Nephron progenitor cell (in vitro differentiated cells): ENCODE measurements at regions not wholly inside any gene's neighbourhood (a gene's known extent, or its start where the extent isn't known, plus 50 kb on each side); places are given as distances from the start of the nearest gene placed in this dataset.
"Not testable (repeated sequence)": the region's sequence is repeated elsewhere in the genome, so short reads cannot be mapped to it uniquely, and the experiment has no call there.

ENCODE experiments used
- DNase-seq: peaks from one replicate; pipeline ENCODE4 v3.0.0; 2021
- H3K27ac Mint-ChIP-seq: 2 replicates; pipeline ENCODE4 v1.8.0; 2021; ENCODE audit warnings: mild to moderate bottlenecking, moderate library complexity, mixed read lengths
- H3K27me3 Mint-ChIP-seq: 2 replicates; pipeline ENCODE4 v1.8.0; 2021; ENCODE audit warnings: mild to moderate bottlenecking, low read depth, mixed read lengths; ENCODE audit not compliant: poor library complexity
- H3K36me3 Mint-ChIP-seq: 2 replicates; pipeline ENCODE4 v1.8.0; 2021; ENCODE audit warnings: low read depth, mixed read lengths
- H3K4me1 Mint-ChIP-seq: 2 replicates; pipeline ENCODE4 v1.8.0; 2021; ENCODE audit warnings: mixed read lengths
- H3K4me3 Mint-ChIP-seq: 2 replicates; pipeline ENCODE4 v1.8.0; 2021; ENCODE audit warnings: mild to moderate bottlenecking, moderate library complexity, mixed read lengths
- H3K9me3 Mint-ChIP-seq: 2 replicates; pipeline ENCODE4 v1.8.0; 2021; ENCODE audit warnings: mild to moderate bottlenecking, moderate library complexity, mixed read lengths
- CTCF ChIP-seq: fragments of 200-600 bp; sonication (generic); IDR thresholded peaks from 2 replicates; pipeline ENCODE4 v1.5.0; 2021; ENCODE audit warnings: antibody characterized with exemption

- DNase-seq, result no peak
- Mint-ChIP-seq H3K9me3 (peaks cover 12% of the 10 kb centered on the region), H3K36me3 (peaks cover 11% of the 10 kb centered on the region), H3K27ac (no peak overlapping the region), H3K27me3 (no peaks in the 10 kb centered on the region), H3K4me1 (no peaks in the 10 kb centered on the region), H3K4me3 (no peak overlapping the region)
- TF ChIP-seq CTCF, result no peak
These were observed 72.7 kb upstream of the FAM174B start for GRCh38 chr15:92728266-92728665.

DNA sequence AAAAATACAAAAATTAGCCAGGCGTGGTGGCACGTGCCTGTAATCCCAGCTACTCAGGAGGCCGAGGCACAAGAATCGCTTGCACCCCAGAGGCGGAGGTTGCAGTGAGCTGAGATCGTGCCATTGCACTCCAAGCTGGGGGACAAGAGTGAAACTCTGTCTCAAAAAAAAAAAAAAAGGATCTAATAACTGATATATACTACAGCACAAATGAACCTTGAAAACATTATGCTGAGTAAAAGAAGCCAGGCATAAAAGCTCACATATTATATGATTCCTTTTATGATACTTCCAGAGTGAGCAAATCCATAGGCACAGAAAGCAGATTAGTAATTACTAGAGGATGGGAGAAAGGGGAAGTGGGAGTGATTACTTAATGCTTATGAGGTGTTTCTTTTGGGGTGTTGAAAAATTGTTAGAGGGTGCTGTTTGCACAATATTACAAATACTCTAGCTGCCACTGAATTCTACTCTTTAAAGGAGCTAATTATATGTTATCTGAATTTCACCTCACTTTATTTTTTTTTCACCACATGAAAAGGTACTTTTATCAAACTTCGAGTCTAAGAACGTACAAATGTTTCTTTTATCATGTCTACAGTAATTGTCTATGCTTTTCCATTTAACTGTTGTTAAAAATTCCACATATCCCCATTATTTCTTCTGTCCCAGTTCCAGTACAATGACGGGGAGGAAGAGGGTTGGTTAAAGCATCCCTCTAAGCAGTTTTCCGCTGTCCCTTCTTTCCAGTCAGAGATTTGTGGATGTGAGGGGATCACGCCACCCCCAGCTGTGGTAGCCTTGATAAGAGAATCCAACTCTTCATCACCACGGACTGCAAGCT, 77.7 kb upstream of the FAM174B start:
- Mint-ChIP-seq H3K27ac (no peak overlapping the region), H3K4me3 (peak overlapping the region; percentile 82), H3K27me3 (peaks cover 10% of the 10 kb centered on the region), H3K36me3 (peaks cover 4% of the 10 kb centered on the region), H3K9me3 (peaks cover 3% of the 10 kb centered on the region), H3K4me1 (peaks cover 5% of the 10 kb centered on the region)
- TF ChIP-seq CTCF, result no peak
- DNase-seq, result no peak

DNA sequence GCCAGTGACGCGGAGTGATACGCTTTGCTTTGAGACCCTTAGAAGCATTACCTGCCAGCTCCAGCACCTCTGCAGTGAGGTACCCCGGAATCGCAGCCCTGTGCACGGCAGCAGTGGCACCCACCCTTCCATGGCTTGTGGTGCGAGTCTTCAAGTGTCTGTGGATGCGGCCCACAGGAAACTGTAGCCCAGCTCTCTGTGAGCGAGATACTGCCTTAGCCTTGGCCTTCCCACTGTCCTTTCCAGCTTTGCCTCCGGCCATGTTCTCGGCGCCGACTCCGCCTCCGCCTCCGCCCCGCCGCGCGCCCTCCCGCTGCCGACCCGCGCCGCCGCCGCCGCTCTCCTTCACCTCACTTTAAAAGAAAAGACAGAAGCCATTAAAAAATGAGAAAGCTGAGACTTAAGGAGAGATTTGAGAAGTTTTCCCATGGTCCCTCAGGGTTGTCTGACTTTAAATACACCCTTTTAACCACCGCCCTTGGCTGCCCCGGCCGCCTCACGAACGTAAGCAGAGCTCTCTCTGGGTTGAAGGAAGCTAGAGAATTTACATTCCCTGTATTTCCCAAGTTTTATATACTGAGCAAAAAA, 78.5 kb upstream of the FAM174B start:
- H3K27ac Mint-ChIP-seq, result peak overlapping the region; percentile 41
- H3K36me3 Mint-ChIP-seq, result peaks cover 4% of the 10 kb centered on the region
- peaks cover 15% of the 10 kb centered on the region for H3K27me3 Mint-ChIP-seq
- H3K9me3 Mint-ChIP-seq, result peaks cover 7% of the 10 kb centered on the region
- H3K4me3 Mint-ChIP-seq, result peak overlapping the region; percentile 82
- TF ChIP-seq CTCF, result no peak
- H3K4me1 Mint-ChIP-seq, result peaks cover 5% of the 10 kb centered on the region
- peak; percentile 18 for DNase-seq

GRCh38 chr15:92739246-92739645, 83.7 kb upstream of the FAM174B start:
- not testable (repeated sequence) for H3K4me3 Mint-ChIP-seq, H3K4me1 Mint-ChIP-seq, H3K9me3 Mint-ChIP-seq, H3K27ac Mint-ChIP-seq, H3K36me3 Mint-ChIP-seq, DNase-seq
- H3K27me3 Mint-ChIP-seq, result peaks cover 13% of the 10 kb centered on the region

DNA sequence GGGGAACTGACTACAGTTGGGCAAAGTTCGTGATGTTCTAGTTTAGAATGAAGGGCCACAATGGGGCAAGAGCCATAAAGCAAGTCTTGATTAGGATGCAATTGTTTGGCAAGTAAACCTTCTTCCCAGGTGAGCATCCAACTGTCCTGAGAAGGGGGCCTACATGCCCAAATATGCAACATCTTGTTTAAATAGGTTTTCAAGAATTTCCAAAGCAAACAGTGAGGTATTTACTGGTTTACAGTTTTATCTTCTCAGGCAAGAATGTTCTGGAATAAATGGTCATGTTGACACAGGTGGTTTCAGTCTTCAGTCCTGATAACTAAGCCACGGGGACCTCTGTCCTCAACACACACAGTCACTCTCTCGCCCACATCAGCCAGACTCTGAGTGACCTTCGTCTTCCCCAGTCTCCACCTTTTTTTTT, 90.3 kb upstream of the FAM174B start:
- DNase-seq, result no peak
- Mint-ChIP-seq H3K9me3 (no peaks in the 10 kb centered on the region), H3K4me3 (no peak overlapping the region), H3K36me3 (no peaks in the 10 kb centered on the region), H3K27me3 (no peaks in the 10 kb centered on the region), H3K27ac (no peak overlapping the region), H3K4me1 (no peaks in the 10 kb centered on the region)
- TF ChIP-seq CTCF, result no peak

GRCh38 chr15:92747047-92747446, 91.5 kb upstream of the FAM174B start:
- H3K4me3 Mint-ChIP-seq, result no peak overlapping the region
- no peaks in the 10 kb centered on the region for H3K4me1 Mint-ChIP-seq
- H3K27ac Mint-ChIP-seq, result peak overlapping the region; percentile 37
- H3K36me3 Mint-ChIP-seq, result peaks cover under 1% of the 10 kb centered on the region
- DNase-seq, result no peak
- TF ChIP-seq CTCF, result no peak
- no peaks in the 10 kb centered on the region for H3K27me3 Mint-ChIP-seq
- H3K9me3 Mint-ChIP-seq, result peaks cover 2% of the 10 kb centered on the region
